Right renal cortex interstitium (tissue), 3 donors: ENCODE measurements at regions not wholly inside any gene's neighbourhood (a gene's known extent, or its start where the extent isn't known, plus 50 kb on each side); places are given as distances from the start of the nearest gene placed in this dataset.
"Not testable (repeated sequence)": the region's sequence is repeated elsewhere in the genome, so short reads cannot be mapped to it uniquely, and the experiment has no call there.

Source experiments
- DNase-seq, 3 donors: peaks; one replicate each; pipeline ENCODE4 v3.0.0-alpha.2; 2013; ENCODE audit warnings: low read depth in 3 of 3, low spot score in 2 of 3

- no peak for DNase-seq
Observed at GRCh38 chr2:39837856-39838453, 58.9 kb upstream of the THUMPD2 start.

GRCh38 chr2:39836638-39837037 lies 57.6 kb upstream of the THUMPD2 start:
- DNase-seq = no peak

- no peak for DNase-seq
Observed at GRCh38 chr2:39834426-39834825, 55.4 kb upstream of the THUMPD2 start.

- DNase-seq = not testable (repeated sequence)
Observed at GRCh38 chr2:39830610-39831009, 51.6 kb upstream of the THUMPD2 start.
